HFF-Myc (cell line): ENCODE measurements at regions not wholly inside any gene's neighbourhood (a gene's known extent, or its start where the extent isn't known, plus 50 kb on each side); places are given as distances from the start of the nearest gene placed in this dataset.

Source experiments
- DNase-seq: peaks from one replicate; pipeline ENCODE4 v3.0.0-alpha.2; 2011; ENCODE audit warnings: low read depth; ENCODE audit errors: extremely low read depth
- H3K4me3 ChIP-seq: replicated peaks from 2 replicates; pipeline ENCODE4 v1.5.1; 2011; ENCODE audit warnings: low read depth, mild to moderate bottlenecking, control low read depth, low read length
- TF ChIP-seq, protein P1 (sequence below): IDR thresholded peaks from 2 replicates; pipeline ENCODE4 v1.5.1; 2012; ENCODE audit warnings: mild to moderate bottlenecking, low read depth, low read length, control low read depth; ENCODE audit errors: missing control alignments

DNA sequence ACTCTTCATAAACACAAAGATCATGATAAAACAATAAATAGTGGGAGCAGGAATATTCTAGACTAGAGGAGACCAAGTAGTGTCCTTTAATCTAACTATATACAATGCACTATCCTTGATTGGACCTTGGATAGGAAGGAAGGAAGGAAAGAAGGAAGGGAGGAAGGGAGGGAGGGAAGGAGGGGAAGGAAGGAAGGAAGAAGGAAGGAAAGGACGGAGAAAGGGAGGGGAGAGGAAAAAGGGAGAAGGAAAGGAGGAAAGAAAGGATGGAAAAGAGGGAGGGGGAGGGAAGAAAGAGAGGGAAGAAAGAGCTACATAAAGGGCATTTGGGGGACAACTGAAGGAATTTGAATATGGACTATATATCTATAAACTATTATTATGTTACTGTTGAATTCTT lies 95.0 kb upstream of the SMARCAD1 start:
- no peak for DNase-seq
- TF ChIP-seq, protein P1, sequence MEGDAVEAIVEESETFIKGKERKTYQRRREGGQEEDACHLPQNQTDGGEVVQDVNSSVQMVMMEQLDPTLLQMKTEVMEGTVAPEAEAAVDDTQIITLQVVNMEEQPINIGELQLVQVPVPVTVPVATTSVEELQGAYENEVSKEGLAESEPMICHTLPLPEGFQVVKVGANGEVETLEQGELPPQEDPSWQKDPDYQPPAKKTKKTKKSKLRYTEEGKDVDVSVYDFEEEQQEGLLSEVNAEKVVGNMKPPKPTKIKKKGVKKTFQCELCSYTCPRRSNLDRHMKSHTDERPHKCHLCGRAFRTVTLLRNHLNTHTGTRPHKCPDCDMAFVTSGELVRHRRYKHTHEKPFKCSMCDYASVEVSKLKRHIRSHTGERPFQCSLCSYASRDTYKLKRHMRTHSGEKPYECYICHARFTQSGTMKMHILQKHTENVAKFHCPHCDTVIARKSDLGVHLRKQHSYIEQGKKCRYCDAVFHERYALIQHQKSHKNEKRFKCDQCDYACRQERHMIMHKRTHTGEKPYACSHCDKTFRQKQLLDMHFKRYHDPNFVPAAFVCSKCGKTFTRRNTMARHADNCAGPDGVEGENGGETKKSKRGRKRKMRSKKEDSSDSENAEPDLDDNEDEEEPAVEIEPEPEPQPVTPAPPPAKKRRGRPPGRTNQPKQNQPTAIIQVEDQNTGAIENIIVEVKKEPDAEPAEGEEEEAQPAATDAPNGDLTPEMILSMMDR = no peak
- no peak overlapping the region for H3K4me3 ChIP-seq

DNA sequence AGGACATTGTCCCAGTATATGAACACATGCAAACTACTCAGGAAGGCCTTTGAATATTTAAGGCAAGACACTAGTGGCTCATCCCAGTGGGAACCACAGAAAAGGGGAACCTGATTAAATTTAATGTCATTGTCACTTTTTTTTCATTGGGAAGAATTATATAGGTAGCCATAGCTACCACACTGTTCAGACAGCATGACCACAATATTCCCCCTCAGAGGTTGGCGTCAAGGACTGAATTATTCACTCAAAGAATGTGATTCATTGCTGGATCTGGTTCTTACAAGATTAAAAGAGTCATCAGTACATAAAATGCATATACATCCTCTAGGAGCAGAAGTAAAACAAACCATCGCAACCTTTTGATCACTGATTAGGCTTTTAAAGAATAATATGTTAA lies 92.0 kb upstream of the SMARCAD1 start:
- TF ChIP-seq, protein P1 = no peak
- no peak for DNase-seq
- H3K4me3 ChIP-seq = no peak overlapping the region

DNA sequence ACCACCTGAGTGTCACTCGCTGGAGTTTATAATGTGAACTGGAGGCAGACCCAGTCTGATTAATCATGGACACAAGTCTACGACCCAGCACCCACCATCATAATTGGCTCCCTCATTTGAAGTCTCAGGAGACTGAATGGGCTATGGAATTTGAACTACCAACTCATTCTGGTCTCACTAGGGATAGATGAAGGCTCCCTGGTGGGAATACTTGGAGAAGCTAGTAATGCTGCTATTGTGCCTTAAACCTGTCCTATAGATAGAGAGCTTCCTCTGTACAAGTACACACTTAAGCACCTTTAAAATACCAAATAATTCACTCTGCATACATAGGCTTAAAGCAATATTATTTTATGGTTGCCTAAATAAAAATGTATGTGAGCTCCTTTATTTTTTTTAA lies 90.8 kb upstream of the SMARCAD1 start:
- no peak overlapping the region for H3K4me3 ChIP-seq

DNA sequence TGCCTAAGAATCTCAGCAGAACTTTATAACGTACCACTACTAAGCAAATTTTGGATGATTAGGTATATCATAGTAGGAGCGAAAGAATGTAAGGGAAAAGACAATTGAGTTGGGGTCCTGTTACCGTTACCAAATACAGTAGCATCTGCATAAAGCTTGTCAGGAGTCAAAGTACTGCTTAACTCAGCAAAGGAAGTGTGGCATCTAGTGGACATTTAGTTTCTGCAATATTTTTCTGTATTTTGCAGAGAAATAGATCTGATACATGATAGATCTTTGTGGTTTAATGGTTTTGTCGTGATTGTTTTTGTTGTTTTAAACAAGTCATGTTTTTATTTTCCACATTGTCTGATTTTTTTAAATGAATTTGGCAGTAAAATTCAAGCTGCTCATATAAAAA lies 81.0 kb upstream of the SMARCAD1 start:
- DNase-seq = no peak
- TF ChIP-seq, protein P1 = peak; percentile 6
- no peak overlapping the region for H3K4me3 ChIP-seq

More for the DNA sequence above, 90.8 kb upstream of the SMARCAD1 start:
- no peak for DNase-seq
- TF ChIP-seq, protein P1 = no peak

DNA sequence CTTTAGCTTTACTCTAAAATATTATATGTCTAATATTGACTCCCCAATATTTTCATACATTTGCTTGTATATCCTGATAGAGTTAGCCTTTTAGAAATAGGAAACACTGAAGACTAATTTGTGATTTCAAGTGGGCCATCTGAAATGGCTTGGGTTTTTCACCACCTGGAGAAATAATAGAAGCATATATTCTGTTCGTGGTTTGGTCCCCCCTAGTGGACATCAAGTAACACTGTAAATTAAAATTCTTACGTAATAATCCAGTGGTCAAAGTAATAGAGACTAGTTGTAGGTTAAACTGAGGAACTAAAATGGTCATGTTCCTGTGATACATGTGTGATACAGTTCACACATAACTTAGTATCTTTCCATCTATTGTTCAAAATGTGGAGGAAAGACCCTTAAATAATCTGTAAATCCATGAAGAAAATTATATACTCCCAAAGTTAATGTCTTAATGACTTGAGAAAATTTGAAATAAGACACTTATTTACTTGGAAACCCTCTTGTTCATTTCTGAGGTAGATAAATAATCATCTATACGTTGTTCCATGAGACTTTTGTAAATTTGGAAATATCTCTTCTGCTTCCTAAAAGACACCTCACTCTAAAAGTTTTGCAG lies 79.8 kb upstream of the SMARCAD1 start:
- DNase-seq = peak; percentile 14
- TF ChIP-seq, protein P1 = peak; percentile 40

DNA sequence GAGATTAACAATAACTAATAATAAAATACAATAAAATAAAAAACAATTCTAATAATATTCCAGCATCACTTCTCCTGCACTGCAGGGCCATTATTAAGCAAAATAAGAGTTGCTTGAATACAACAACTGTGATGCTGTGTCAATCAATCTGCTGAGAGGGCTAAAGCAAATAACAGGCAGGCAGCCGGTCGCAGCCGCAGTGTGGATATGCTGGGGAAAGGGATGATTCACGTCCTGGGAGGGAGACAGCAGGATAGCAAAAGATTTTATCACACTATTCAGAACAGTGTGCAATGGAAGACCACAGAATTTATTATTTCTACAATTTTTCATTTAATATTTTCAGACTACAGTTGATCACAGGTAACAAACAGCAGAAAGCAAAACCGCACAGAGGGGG lies 76.5 kb upstream of the SMARCAD1 start:
- no peak for DNase-seq
- TF ChIP-seq, protein P1 = no peak
- H3K4me3 ChIP-seq = no peak overlapping the region

More for the DNA sequence above, 79.8 kb upstream of the SMARCAD1 start:
- no peak overlapping the region for H3K4me3 ChIP-seq

DNA sequence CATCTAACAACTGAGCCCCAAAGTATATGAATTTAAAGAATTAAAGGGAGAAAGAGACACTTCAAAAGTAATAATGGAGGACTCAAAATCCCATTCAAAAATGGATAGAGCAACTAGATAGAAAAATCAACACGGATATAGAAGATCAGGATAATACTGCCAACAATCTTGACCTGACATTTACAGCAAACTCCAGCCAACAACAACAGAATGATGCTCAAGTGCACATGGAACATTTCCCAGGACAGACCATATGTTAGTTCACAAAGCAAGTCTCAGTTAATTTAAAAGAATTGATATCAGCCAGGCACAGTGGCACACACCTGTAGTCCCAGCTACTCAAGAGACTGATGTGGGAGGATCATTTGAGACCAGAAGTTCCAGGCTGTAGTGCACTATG lies 72.0 kb upstream of the SMARCAD1 start:
- TF ChIP-seq, protein P1 = no peak
- no peak overlapping the region for H3K4me3 ChIP-seq

More for the DNA sequence above, 72.0 kb upstream of the SMARCAD1 start:
- DNase-seq = no peak
